Thoracic aorta (tissue), 2 donors: ENCODE measurements at regions not wholly inside any gene's neighbourhood (a gene's known extent, or its start where the extent isn't known, plus 50 kb on each side); places are given as distances from the start of the nearest gene placed in this dataset.

Experiments
- ATAC-seq: fragments of 150-250 bp; one replicate; pipeline ENCODE4 v1.8.0; 2017; ENCODE audit warnings: low read depth; ENCODE audit not compliant: insufficient number of reproducible peaks, low FRiP score
- DNase-seq: peaks from one replicate; pipeline ENCODE4 v3.0.0-alpha.2; 2020; ENCODE audit warnings: low spot score
- H3K27ac ChIP-seq, 2 donors: fragments of 200-600 bp; sonication (generic); 1 replicate in 1 of 2; 2 replicates in 1 of 2; pipeline ENCODE4 v1.5.1; 2016; ENCODE audit warnings: mild to moderate bottlenecking in 2 of 2, moderate library complexity in 2 of 2
- H3K27me3 ChIP-seq: fragments of 200-600 bp; sonication (generic); replicated peaks from 2 replicates; pipeline ENCODE4 v1.6.0; 2016; ENCODE audit warnings: mild to moderate bottlenecking; ENCODE audit not compliant: insufficient read depth
- H3K36me3 ChIP-seq: fragments of 200-600 bp; sonication (generic); one replicate; pipeline ENCODE4 v1.5.1; 2016
- H3K4me1 ChIP-seq, 2 donors: fragments of 200-600 bp; sonication (generic); 1 replicate in 1 of 2; 2 replicates in 1 of 2; pipeline versions ENCODE4 v1.5.1 to v1.6.0; 2016; ENCODE audit warnings: low read depth in 2 of 2, mild to moderate bottlenecking in 1 of 2; ENCODE audit not compliant: control insufficient read depth in 1 of 2
- H3K4me3 ChIP-seq: fragments of 200-600 bp; sonication (generic); 2 replicates; pipeline ENCODE4 v1.5.1; 2016; ENCODE audit warnings: mild to moderate bottlenecking
- H3K9me3 ChIP-seq: fragments of 200-600 bp; sonication (generic); 2 replicates; pipeline ENCODE4 v1.5.1; 2016
- CTCF ChIP-seq: fragments of 200-600 bp; sonication (generic); IDR thresholded peaks from one replicate; pipeline ENCODE4 v1.5.1; 2019; ENCODE audit warnings: antibody characterized with exemption

- Histone ChIP-seq H3K4me3 (no peak overlapping the region), H3K36me3 (no peaks in the 10 kb centered on the region), H3K4me1 (no peaks in the 10 kb centered on the region), H3K27ac (no peak overlapping the region), H3K27me3 (no peaks in the 10 kb centered on the region), H3K9me3 (no peaks in the 10 kb centered on the region)
- no peak for ATAC-seq
- DNase-seq: no peak
- no peak for TF ChIP-seq CTCF
Observed at GRCh38 chr14:40113671-40114070, 681.4 kb upstream of the FBXO33 start.

GRCh38 chr14:40100544-40101196, 668.4 kb upstream of the FBXO33 start:
- no peak for DNase-seq
- no peak for TF ChIP-seq CTCF
- H3K9me3 ChIP-seq: no peaks in the 10 kb centered on the region
- no peaks in the 10 kb centered on the region for H3K27me3 ChIP-seq
- H3K36me3 ChIP-seq: no peaks in the 10 kb centered on the region
- no peak overlapping the region for H3K27ac ChIP-seq
- ATAC-seq: no peak
- H3K4me3 ChIP-seq: no peak overlapping the region
- no peaks in the 10 kb centered on the region for H3K4me1 ChIP-seq

GRCh38 chr14:40099316-40099715, 667.1 kb upstream of the FBXO33 start:
- Histone ChIP-seq H3K27me3 (no peaks in the 10 kb centered on the region), H3K36me3 (no peaks in the 10 kb centered on the region), H3K27ac (no peak overlapping the region), H3K4me3 (no peak overlapping the region), H3K4me1 (no peaks in the 10 kb centered on the region), H3K9me3 (no peaks in the 10 kb centered on the region)
- no peak for DNase-seq
- ATAC-seq: no peak
- no peak for TF ChIP-seq CTCF

- Histone ChIP-seq H3K36me3 (no peaks in the 10 kb centered on the region), H3K9me3 (no peaks in the 10 kb centered on the region), H3K27ac (no peak overlapping the region), H3K4me1 (no peaks in the 10 kb centered on the region), H3K27me3 (no peaks in the 10 kb centered on the region), H3K4me3 (no peak overlapping the region)
- ATAC-seq: no peak
- TF ChIP-seq CTCF: no peak
- no peak for DNase-seq
Observed at GRCh38 chr14:40098468-40098867, 666.2 kb upstream of the FBXO33 start.

- no peaks in the 10 kb centered on the region for H3K9me3 ChIP-seq
- no peak overlapping the region for H3K27ac ChIP-seq
- no peak for TF ChIP-seq CTCF
- no peaks in the 10 kb centered on the region for H3K27me3 ChIP-seq
- DNase-seq (no peak), ATAC-seq (no peak)
- H3K4me1 ChIP-seq: no peaks in the 10 kb centered on the region
- H3K36me3 ChIP-seq: no peaks in the 10 kb centered on the region
- H3K4me3 ChIP-seq: no peak overlapping the region
Observed at GRCh38 chr14:40096968-40097367, 664.7 kb upstream of the FBXO33 start.
